Transverse colon (tissue), 3 donors: ENCODE measurements at regions not wholly inside any gene's neighbourhood (a gene's known extent, or its start where the extent isn't known, plus 50 kb on each side); places are given as distances from the start of the nearest gene placed in this dataset.

Source experiments
- POLR2A ChIP-seq: fragments of 450-650 bp; IDR thresholded peaks from one replicate; pipeline ENCODE4 v1.6.1; 2016; ENCODE audit warnings: antibody characterized with exemption, mild to moderate bottlenecking, moderate library complexity
- TF ChIP-seq, protein P1 (sequence below), 5 experiments: fragments of 200-600 bp in 3 of 5; fragments of 450-650 bp in 2 of 5; sonication (generic) in 3 of 5; IDR thresholded peaks; 1 replicate in 2 of 5; 2 replicates in 3 of 5; pipeline ENCODE4 v1.5.1; 2016 to 2017; ENCODE audit warnings: antibody characterized with exemption in 5 of 5, inconsistent platforms in 3 of 5, mild to moderate bottlenecking in 2 of 5, moderate library complexity in 1 of 5

DNA sequence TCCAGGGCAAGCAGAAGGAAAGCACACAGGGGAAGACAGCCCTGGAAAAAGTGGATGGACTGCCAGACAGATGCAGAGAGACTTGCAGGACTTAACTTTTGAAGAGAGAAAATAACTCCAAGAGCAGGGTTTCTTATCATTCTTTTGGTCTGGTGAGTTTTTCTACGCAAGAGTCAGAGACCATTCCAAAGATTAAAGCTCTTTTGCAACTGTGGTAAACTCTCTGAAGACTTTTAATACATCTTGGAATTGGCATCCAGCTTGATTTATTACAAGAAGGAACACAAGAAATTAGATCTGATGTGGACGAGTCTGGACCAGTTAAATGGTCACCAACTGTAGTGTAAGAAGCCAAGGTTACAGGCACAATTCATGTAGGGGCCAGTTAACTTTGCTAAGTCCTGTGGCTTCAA lies 153.4 kb downstream of the SIPA1L2 start:
- TF ChIP-seq POLR2A, result no peak
- TF ChIP-seq, protein P1, sequence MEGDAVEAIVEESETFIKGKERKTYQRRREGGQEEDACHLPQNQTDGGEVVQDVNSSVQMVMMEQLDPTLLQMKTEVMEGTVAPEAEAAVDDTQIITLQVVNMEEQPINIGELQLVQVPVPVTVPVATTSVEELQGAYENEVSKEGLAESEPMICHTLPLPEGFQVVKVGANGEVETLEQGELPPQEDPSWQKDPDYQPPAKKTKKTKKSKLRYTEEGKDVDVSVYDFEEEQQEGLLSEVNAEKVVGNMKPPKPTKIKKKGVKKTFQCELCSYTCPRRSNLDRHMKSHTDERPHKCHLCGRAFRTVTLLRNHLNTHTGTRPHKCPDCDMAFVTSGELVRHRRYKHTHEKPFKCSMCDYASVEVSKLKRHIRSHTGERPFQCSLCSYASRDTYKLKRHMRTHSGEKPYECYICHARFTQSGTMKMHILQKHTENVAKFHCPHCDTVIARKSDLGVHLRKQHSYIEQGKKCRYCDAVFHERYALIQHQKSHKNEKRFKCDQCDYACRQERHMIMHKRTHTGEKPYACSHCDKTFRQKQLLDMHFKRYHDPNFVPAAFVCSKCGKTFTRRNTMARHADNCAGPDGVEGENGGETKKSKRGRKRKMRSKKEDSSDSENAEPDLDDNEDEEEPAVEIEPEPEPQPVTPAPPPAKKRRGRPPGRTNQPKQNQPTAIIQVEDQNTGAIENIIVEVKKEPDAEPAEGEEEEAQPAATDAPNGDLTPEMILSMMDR (IDR thresholded peaks at IDR 0.05), result no peak
